Vagina (tissue), 2 donors: ENCODE measurements at regions not wholly inside any gene's neighbourhood (a gene's known extent, or its start where the extent isn't known, plus 50 kb on each side); places are given as distances from the start of the nearest gene placed in this dataset.

Source experiments
- DNase-seq, 2 donors: peaks; one replicate each; pipeline ENCODE4 v3.0.0-alpha.2; 2017; ENCODE audit errors: extremely low spot score in 2 of 2
- H3K27ac ChIP-seq: fragments of 200-600 bp; sonication (generic); one replicate; pipeline ENCODE4 v1.5.1; 2019
- H3K27me3 ChIP-seq: fragments of 200-600 bp; sonication (generic); one replicate; pipeline ENCODE4 v1.5.1; 2019
- H3K36me3 ChIP-seq, 2 donors: fragments of 200-600 bp; sonication (generic); one replicate each; pipeline ENCODE4 v1.5.1; 2017 to 2019
- H3K4me1 ChIP-seq: fragments of 200-600 bp; sonication (generic); one replicate; pipeline ENCODE4 v1.5.1; 2019
- H3K4me3 ChIP-seq, 2 donors: fragments of 200-600 bp; sonication (generic); 1 replicate in 1 of 2; 2 replicates in 1 of 2; pipeline ENCODE4 v1.5.1; 2016 to 2019
- H3K9me3 ChIP-seq: fragments of 200-600 bp; sonication (generic); one replicate; pipeline ENCODE4 v1.5.1; 2019
- POLR2A ChIP-seq, 2 donors: fragments of 450-650 bp; IDR thresholded peaks; one replicate each; pipeline ENCODE4 v1.6.1; 2017; ENCODE audit warnings: antibody characterized with exemption in 2 of 2, mild to moderate bottlenecking in 2 of 2, moderate library complexity in 2 of 2
- POLR2AphosphoS5 ChIP-seq, 2 donors: sonication (generic); formaldehyde crosslinking; IDR thresholded peaks; one replicate each; pipeline ENCODE4 v1.9.0; 2017; ENCODE audit warnings: antibody characterized with exemption in 2 of 2, mild to moderate bottlenecking in 2 of 2, low read depth in 1 of 2; ENCODE audit not compliant: insufficient read depth in 1 of 2
- intact Hi-C: fragments of 100-400 bp; cut with DNase I; formaldehyde crosslinking; loops from one replicate; pipeline ENCODE4 v1.15.1; 2023
- TF ChIP-seq, protein P1 (sequence below), 3 experiments: fragments of 450-650 bp in 2 of 3; fragments of 200-600 bp in 1 of 3; sonication (generic) in 1 of 3; IDR thresholded peaks; one replicate each; pipeline ENCODE4 v1.5.1; 2017 to 2019; ENCODE audit warnings: antibody characterized with exemption in 3 of 3, mild to moderate bottlenecking in 2 of 3, moderate library complexity in 2 of 3

DNA sequence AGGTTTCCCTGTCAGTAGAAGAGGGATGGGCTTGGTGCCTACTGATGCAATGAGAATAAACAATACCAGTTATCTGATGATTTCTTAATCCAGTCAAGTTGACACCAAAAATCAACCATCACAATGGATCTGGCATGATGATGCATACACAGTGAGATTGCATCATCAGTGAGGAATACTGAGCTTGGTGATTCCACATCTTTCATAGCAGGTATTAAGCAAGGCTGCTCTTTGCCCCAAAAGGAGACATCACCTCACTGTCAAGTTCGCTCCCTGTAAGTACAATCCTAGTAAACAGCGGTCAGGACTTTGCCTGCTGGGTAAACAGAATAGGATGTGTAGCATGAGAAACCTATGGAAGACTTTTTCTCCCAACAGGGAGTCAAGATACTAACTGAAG is 282.7 kb upstream of the CDH2 start:
- TF ChIP-seq POLR2A (IDR thresholded peaks at IDR 0.05) (no peak), POLR2AphosphoS5 (IDR thresholded peaks at IDR 0.05; ENCODE audit: insufficient read depth in 1 of 2, low read depth in 1 of 2) (no peak)
- TF ChIP-seq, protein P1, sequence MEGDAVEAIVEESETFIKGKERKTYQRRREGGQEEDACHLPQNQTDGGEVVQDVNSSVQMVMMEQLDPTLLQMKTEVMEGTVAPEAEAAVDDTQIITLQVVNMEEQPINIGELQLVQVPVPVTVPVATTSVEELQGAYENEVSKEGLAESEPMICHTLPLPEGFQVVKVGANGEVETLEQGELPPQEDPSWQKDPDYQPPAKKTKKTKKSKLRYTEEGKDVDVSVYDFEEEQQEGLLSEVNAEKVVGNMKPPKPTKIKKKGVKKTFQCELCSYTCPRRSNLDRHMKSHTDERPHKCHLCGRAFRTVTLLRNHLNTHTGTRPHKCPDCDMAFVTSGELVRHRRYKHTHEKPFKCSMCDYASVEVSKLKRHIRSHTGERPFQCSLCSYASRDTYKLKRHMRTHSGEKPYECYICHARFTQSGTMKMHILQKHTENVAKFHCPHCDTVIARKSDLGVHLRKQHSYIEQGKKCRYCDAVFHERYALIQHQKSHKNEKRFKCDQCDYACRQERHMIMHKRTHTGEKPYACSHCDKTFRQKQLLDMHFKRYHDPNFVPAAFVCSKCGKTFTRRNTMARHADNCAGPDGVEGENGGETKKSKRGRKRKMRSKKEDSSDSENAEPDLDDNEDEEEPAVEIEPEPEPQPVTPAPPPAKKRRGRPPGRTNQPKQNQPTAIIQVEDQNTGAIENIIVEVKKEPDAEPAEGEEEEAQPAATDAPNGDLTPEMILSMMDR (IDR thresholded peaks at IDR 0.05): no peak
- Histone ChIP-seq H3K4me3 (no peak overlapping the region), H3K4me1 (no peaks in the 10 kb centered on the region), H3K27ac (no peak overlapping the region), H3K9me3 (no peaks in the 10 kb centered on the region), H3K36me3 (no peaks in the 10 kb centered on the region), H3K27me3 (no peaks in the 10 kb centered on the region)
- intact Hi-C loops: no loop called here
- DNase-seq: no peak

DNA sequence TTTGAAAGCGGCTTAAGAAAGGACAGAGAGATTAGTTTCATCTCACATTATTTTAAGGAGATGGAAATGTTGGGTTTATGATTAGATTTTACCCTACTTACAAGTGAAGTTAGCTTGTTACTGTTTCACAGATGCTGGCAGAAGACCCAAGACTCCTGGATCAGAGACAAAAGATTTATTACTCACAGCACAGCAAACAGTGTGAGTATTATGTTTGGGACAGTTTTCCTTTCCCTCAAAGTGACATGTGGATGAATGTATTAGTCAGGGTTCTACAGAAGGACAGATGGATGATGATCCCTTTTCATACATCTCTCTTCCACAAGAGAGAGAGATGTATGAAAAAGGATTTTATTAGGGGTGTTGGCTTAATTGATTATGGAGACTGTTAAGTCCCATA is 281.8 kb upstream of the CDH2 start:
- intact Hi-C loops: no loop called here
- Histone ChIP-seq H3K4me1 (no peaks in the 10 kb centered on the region), H3K27me3 (no peaks in the 10 kb centered on the region), H3K27ac (no peak overlapping the region), H3K9me3 (no peaks in the 10 kb centered on the region), H3K4me3 (no peak overlapping the region), H3K36me3 (no peaks in the 10 kb centered on the region)
- TF ChIP-seq POLR2AphosphoS5 (IDR thresholded peaks at IDR 0.05; ENCODE audit: insufficient read depth in 1 of 2, low read depth in 1 of 2) (no peak), POLR2A (IDR thresholded peaks at IDR 0.05) (no peak)
- TF ChIP-seq, protein P1 (IDR thresholded peaks at IDR 0.05): no peak
- DNase-seq: no peak

DNA sequence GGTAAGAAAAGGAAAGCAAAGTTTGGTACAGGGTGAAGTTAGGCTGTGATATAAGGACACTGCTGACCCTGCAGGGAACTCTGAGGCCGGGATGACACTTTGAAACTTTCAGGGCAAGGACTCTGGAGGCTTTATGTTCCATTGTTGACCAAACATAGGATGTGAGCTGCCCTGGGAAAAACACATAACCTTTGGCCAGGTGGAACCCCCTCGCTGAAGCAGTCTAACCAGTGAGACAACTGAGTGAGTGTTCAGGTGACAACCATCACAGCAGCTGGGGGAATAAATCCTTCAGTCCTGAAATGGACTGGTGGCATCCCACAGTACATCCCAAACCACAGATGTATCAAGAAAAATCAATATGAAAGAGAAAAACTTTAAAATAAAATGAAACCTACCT is 280.9 kb upstream of the CDH2 start:
- intact Hi-C loops: no loop called here
- H3K27ac ChIP-seq: no peak overlapping the region
- H3K27me3 ChIP-seq: no peaks in the 10 kb centered on the region
- no peak for TF ChIP-seq POLR2A (IDR thresholded peaks at IDR 0.05)
- no peaks in the 10 kb centered on the region for H3K36me3 ChIP-seq
- no peak overlapping the region for H3K4me3 ChIP-seq
- H3K4me1 ChIP-seq: no peaks in the 10 kb centered on the region
- H3K9me3 ChIP-seq: no peaks in the 10 kb centered on the region
- no peak for DNase-seq

DNA sequence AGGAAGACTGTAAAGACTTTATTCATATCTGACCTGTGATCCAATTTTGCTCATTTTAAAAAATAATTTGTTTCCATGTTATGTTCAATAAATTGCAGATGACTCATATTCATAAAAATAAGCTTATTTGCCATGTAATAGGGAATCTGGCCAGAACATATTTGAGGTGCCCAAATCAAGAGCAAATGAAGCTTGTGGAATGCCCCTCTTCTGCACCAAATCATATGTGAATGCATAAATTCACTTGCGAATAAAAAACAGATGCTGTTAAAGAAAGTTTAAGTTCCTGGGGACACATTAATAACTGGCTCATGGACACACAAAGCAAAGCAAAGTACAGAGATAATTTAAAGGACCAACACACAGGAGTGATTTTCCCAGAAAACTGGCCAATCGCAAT is 279.0 kb upstream of the CDH2 start:
- intact Hi-C loops: no loop called here
- TF ChIP-seq POLR2AphosphoS5 (IDR thresholded peaks at IDR 0.05; ENCODE audit: insufficient read depth in 1 of 2, low read depth in 1 of 2): no peak
- TF ChIP-seq, protein P1 (IDR thresholded peaks at IDR 0.05): no peak
- no peak for TF ChIP-seq POLR2A (IDR thresholded peaks at IDR 0.05)
- no peak for DNase-seq
- Histone ChIP-seq H3K36me3 (no peaks in the 10 kb centered on the region), H3K4me1 (no peaks in the 10 kb centered on the region), H3K4me3 (no peak overlapping the region), H3K27me3 (no peaks in the 10 kb centered on the region), H3K9me3 (no peaks in the 10 kb centered on the region), H3K27ac (no peak overlapping the region)

DNA sequence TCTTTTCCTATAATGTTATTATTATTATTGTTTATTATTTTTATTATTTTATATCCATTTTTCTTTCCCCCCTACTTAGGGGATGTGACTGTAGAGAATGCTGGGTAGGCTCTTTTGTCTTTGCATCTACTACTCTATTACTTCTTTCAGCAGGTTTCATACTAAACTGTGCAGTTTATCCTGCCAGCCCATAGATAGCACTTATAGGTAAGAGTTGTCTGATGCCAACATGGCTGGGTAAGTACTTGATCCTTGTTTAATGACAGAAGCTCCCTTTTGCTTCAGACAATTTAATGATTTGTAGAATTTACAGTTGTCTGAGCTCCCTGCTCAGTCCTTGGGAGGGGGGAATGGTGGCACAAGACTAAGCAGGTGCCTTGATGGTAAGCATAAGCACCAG is 262.9 kb upstream of the CDH2 start:
- no peak overlapping the region for H3K4me3 ChIP-seq
- TF ChIP-seq, protein P1 (IDR thresholded peaks at IDR 0.05): no peak
- no peak for TF ChIP-seq POLR2A (IDR thresholded peaks at IDR 0.05)
- TF ChIP-seq POLR2AphosphoS5 (IDR thresholded peaks at IDR 0.05; ENCODE audit: insufficient read depth in 1 of 2, low read depth in 1 of 2): no peak
- intact Hi-C loops: no loop called here
- H3K9me3 ChIP-seq: no peaks in the 10 kb centered on the region
- no peaks in the 10 kb centered on the region for H3K27me3 ChIP-seq
- DNase-seq: no peak
- no peaks in the 10 kb centered on the region for H3K36me3 ChIP-seq
- H3K4me1 ChIP-seq: no peaks in the 10 kb centered on the region
- H3K27ac ChIP-seq: no peak overlapping the region

DNA sequence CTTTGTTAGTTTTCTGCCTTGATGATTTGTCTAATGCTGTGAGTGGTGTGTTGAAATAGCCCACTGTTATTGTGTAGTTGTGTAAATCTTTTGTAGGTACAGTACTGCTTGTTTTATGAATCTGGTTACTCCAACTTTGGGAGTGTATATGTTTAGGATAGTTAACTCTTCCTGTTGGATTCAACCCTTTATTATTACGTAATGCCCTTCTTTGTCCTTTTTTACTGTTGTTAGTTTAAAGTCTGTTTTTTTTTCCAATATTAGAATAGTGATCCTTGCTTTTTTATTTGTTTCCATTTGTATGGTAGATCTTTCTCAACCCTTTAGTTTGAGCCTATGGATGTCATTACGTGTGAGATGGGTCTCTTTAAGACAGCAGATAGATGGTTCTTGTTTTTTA is 261.5 kb upstream of the CDH2 start:
- intact Hi-C loops: no loop called here
- H3K4me1 ChIP-seq: no peaks in the 10 kb centered on the region
- no peak for DNase-seq
- TF ChIP-seq POLR2AphosphoS5 (IDR thresholded peaks at IDR 0.05; ENCODE audit: insufficient read depth in 1 of 2, low read depth in 1 of 2): no peak
- no peak for TF ChIP-seq POLR2A (IDR thresholded peaks at IDR 0.05)
- TF ChIP-seq, protein P1 (IDR thresholded peaks at IDR 0.05): no peak
- no peaks in the 10 kb centered on the region for H3K9me3 ChIP-seq
- no peak overlapping the region for H3K27ac ChIP-seq
- no peaks in the 10 kb centered on the region for H3K36me3 ChIP-seq
- H3K27me3 ChIP-seq: no peaks in the 10 kb centered on the region
- H3K4me3 ChIP-seq: no peak overlapping the region
